Calu3 (cell line): ENCODE measurements at regions not wholly inside any gene's neighbourhood (a gene's known extent, or its start where the extent isn't known, plus 50 kb on each side); places are given as distances from the start of the nearest gene placed in this dataset.

Experiments
- BruUV-seq: library from RNA; stranded (reverse); fragments of 400-500 nt; replicated peaks from 2 replicates; lab custom pipeline; 2021; lab: Mats Ljungman, UMichigan
- CTCF ChIA-PET: fragments of 300-600 bp; sonication (Branson Sonifier 250); formaldehyde crosslinking; loops from one replicate; lab custom pipeline; 2022; ENCODE audit warnings: antibody characterized with exemption; lab: Charles Lee
- DNase-seq: peaks from one replicate; pipeline ENCODE4 v3.0.0; 2022
- H3K27ac Mint-ChIP-seq: one replicate; pipeline ENCODE4 v1.8.0; 2022; ENCODE audit warnings: mixed read lengths; ENCODE audit not compliant: unreplicated experiment
- H3K27me3 Mint-ChIP-seq: one replicate; pipeline ENCODE4 v1.8.0; 2022; ENCODE audit warnings: mixed read lengths; ENCODE audit not compliant: unreplicated experiment
- H3K36me3 Mint-ChIP-seq: one replicate; pipeline ENCODE4 v1.8.0; 2022; ENCODE audit warnings: mild to moderate bottlenecking, moderate library complexity, mixed read lengths; ENCODE audit not compliant: insufficient read depth, unreplicated experiment
- H3K4me1 Mint-ChIP-seq: one replicate; pipeline ENCODE4 v1.8.0; 2022; ENCODE audit warnings: mild to moderate bottlenecking, low read depth, mixed read lengths; ENCODE audit not compliant: unreplicated experiment
- H3K4me3 Mint-ChIP-seq: one replicate; pipeline ENCODE4 v1.8.0; 2022; ENCODE audit warnings: mild to moderate bottlenecking, low read depth, moderate library complexity, mixed read lengths; ENCODE audit not compliant: unreplicated experiment
- H3K9me3 Mint-ChIP-seq: one replicate; pipeline ENCODE4 v1.8.0; 2022; ENCODE audit warnings: low read depth, mixed read lengths; ENCODE audit not compliant: unreplicated experiment
- intact Hi-C: fragments of 100-400 bp; cut with micrococcal nuclease; formaldehyde crosslinking; loops from one replicate; pipeline ENCODE4 v1.10.0; 2022; ENCODE audit not compliant: unreplicated experiment
- TF ChIP-seq, protein P1 (sequence below): fragments of 200-600 bp; IDR thresholded peaks from one replicate; pipeline ENCODE4 v1.8.0; 2022; ENCODE audit warnings: antibody characterized with exemption; ENCODE audit not compliant: unreplicated experiment

DNA sequence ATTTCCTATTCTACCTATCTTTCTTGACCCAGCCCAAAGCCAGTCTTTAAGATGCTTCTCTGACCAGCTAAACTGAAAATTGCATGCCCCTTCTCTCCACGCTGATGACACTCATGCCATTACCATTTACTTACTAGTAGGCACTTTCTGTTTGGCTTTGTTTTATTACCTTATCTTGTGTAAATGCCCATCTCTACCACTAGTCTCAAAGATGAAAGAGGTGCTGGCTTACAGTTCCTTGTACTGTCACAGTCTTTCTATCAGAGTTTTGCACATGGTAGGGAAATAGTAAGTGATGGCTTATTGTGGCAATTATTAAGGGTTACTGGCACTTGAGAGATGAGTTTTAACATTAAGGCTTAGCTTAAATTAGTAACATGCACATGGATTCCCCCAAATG lies 352.1 kb downstream of the RBM43 start:
- no peak overlapping the region for H3K4me3 Mint-ChIP-seq
- no TSS peak for BruUV-seq
- no peaks in the 10 kb centered on the region for H3K4me1 Mint-ChIP-seq
- no peaks in the 10 kb centered on the region for H3K36me3 Mint-ChIP-seq
- H3K27me3 Mint-ChIP-seq, result peaks cover 14% of the 10 kb centered on the region
- no peak overlapping the region for H3K27ac Mint-ChIP-seq
- peaks cover 6% of the 10 kb centered on the region for H3K9me3 Mint-ChIP-seq
- CTCF ChIA-PET, result no interaction called here
- intact Hi-C loops, result no loop called here
- TF ChIP-seq, protein P1, sequence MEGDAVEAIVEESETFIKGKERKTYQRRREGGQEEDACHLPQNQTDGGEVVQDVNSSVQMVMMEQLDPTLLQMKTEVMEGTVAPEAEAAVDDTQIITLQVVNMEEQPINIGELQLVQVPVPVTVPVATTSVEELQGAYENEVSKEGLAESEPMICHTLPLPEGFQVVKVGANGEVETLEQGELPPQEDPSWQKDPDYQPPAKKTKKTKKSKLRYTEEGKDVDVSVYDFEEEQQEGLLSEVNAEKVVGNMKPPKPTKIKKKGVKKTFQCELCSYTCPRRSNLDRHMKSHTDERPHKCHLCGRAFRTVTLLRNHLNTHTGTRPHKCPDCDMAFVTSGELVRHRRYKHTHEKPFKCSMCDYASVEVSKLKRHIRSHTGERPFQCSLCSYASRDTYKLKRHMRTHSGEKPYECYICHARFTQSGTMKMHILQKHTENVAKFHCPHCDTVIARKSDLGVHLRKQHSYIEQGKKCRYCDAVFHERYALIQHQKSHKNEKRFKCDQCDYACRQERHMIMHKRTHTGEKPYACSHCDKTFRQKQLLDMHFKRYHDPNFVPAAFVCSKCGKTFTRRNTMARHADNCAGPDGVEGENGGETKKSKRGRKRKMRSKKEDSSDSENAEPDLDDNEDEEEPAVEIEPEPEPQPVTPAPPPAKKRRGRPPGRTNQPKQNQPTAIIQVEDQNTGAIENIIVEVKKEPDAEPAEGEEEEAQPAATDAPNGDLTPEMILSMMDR, result no peak
- DNase-seq, result no peak

DNA sequence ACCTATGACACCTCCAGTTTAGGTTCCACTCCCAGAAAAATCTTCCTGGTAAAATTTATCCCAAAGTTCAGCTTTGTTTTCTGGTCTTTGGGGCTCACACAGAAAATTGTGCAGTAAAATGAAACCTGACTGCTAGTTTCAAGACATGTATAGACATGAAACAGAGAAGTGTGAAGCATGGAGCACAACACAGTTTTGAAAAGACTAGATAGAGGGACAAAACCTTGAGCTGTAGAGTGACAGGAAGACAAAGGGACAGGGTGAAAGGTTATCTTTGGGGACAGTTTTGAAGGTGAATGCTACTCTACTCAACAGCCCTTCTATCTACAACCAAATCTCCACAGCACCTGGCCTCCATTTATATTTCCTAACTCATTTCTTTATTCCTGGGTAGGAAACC lies 352.6 kb downstream of the RBM43 start:
- intact Hi-C loops, result no loop called here
- Mint-ChIP-seq H3K36me3 (peaks cover 3% of the 10 kb centered on the region), H3K27ac (no peak overlapping the region), H3K27me3 (peaks cover 14% of the 10 kb centered on the region), H3K4me1 (no peaks in the 10 kb centered on the region), H3K9me3 (peaks cover 11% of the 10 kb centered on the region), H3K4me3 (no peak overlapping the region)
- BruUV-seq, result no TSS peak
- no peak for DNase-seq
- CTCF ChIA-PET, result no interaction called here
- TF ChIP-seq, protein P1, result no peak

DNA sequence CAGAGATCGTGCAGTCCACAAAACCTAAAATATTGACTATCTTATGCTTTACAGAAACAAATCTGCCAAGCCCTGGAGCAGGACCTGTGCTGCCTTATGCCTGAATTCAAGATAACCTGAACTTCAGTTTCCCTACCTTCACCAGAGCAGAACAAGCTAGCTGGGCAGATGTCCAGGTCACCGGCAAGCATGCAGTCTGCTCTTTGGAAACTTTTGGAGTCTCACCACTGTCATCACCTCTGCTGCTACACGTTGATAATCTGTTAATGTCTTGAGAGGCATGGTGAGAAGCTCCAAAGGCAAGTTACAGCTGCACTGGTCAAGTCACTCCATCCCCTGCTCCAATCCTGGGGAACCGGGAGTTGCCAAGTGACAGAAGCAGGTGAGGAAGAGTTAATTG lies 354.2 kb downstream of the RBM43 start:
- no TSS peak for BruUV-seq
- TF ChIP-seq, protein P1, result no peak
- H3K4me3 Mint-ChIP-seq, result no peak overlapping the region
- CTCF ChIA-PET, result no interaction called here
- DNase-seq, result no peak
- H3K27me3 Mint-ChIP-seq, result peaks cover 14% of the 10 kb centered on the region
- intact Hi-C loops, result no loop called here
- peaks cover 4% of the 10 kb centered on the region for H3K36me3 Mint-ChIP-seq
- no peaks in the 10 kb centered on the region for H3K4me1 Mint-ChIP-seq
- no peak overlapping the region for H3K27ac Mint-ChIP-seq
- H3K9me3 Mint-ChIP-seq, result peaks cover 11% of the 10 kb centered on the region

DNA sequence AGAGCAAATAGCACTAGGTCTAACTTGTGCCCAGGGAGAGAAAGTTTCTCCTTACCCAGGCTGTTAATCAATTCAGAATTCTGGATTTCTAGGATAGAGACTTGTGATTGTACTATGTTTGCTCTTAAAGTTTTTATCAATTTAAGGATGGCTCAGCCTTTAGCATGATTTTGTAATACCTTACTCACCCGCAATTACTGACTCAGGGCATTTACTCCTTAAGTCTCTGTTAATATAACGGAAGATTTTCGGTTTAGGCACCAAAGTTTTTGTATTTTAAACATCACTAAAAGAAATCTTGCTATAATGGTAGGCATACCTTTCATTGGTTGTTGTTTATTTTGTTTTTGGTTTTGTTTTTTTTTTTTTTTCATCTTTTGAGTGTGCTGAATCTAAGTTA lies 358.2 kb downstream of the RBM43 start:
- BruUV-seq, result no TSS peak
- DNase-seq, result no peak
- Mint-ChIP-seq H3K27ac (no peak overlapping the region), H3K9me3 (peaks cover 20% of the 10 kb centered on the region), H3K4me3 (no peak overlapping the region), H3K4me1 (no peaks in the 10 kb centered on the region), H3K27me3 (peaks cover 14% of the 10 kb centered on the region), H3K36me3 (peaks cover 4% of the 10 kb centered on the region)
- CTCF ChIA-PET, result no interaction called here
- intact Hi-C loops, result no loop called here
- TF ChIP-seq, protein P1, result no peak

DNA sequence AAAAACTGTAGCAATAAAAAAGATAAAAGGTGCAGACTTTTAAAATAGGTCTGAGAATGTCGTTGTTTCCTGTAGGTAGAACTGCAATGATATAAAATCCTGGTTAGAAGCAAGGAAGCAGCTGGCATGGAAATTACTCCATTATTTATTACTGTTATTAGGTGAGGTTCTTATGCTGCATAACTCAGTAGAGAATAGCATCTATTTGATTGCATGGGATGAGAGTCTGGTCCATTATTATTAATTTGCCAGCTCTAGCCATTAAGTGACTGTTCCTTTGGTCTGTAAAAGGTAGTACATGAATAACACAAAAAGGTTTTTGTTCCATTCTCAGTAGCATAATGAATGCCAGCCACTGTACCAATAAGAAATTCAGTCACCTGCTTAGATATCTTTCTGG lies 358.6 kb downstream of the RBM43 start:
- intact Hi-C loops, result no loop called here
- DNase-seq, result no peak
- Mint-ChIP-seq H3K4me1 (no peaks in the 10 kb centered on the region), H3K4me3 (no peak overlapping the region), H3K9me3 (peaks cover 22% of the 10 kb centered on the region), H3K27ac (no peak overlapping the region), H3K36me3 (peaks cover 4% of the 10 kb centered on the region), H3K27me3 (peaks cover 14% of the 10 kb centered on the region)
- TF ChIP-seq, protein P1, result no peak
- CTCF ChIA-PET, result no interaction called here
- no TSS peak for BruUV-seq
